ENCODE measurements at regions not wholly inside any gene's neighbourhood (a gene's known extent, or its start where the extent isn't known, plus 50 kb on each side); places are given as distances from the start of the nearest gene placed in this dataset.

DNA sequence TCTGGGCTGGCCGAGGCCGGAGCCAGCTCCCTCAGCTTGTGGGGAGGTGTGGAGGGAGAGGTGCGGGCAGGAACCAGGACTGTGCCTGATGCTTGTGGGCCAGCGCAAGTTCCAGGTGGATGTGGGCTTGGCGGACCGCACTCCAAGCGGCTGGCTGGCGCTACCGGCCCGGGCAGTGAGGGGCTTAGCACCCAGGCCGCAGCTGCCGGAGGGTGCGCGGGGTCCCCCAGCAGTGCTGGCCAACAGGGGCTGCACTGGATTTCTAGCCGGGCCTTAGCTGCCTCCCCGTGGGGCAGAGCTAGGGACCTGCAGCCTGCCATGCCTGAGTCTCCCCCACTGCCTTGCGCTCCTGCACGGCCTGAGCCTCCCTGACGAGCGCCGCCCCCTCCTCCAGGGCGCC is 242.8 kb downstream of the CCSER2 start:
- Mint-ChIP-seq H3K4me3 (no peak overlapping the region), H3K27me3 (ENCODE audit: insufficient read depth, low read depth, poor library complexity) (peaks cover 3% of the 10 kb centered on the region), H3K4me1 (peaks cover 17% of the 10 kb centered on the region), H3K9me3 (peaks cover 18% of the 10 kb centered on the region), H3K36me3 (ENCODE audit: low read depth) (peaks cover 12% of the 10 kb centered on the region), H3K27ac (no peak overlapping the region)
- no peaks in the 10 kb centered on the region for H3K36me3 ChIP-seq (ENCODE audit: insufficient read depth)
- DNase-seq (ENCODE audit: low spot score) (no peak), ATAC-seq (no peak)
- H4K20me1 ChIP-seq (replicated peaks; ENCODE audit: insufficient read depth): no peaks in the 10 kb centered on the region
- TF ChIP-seq, protein P1, sequence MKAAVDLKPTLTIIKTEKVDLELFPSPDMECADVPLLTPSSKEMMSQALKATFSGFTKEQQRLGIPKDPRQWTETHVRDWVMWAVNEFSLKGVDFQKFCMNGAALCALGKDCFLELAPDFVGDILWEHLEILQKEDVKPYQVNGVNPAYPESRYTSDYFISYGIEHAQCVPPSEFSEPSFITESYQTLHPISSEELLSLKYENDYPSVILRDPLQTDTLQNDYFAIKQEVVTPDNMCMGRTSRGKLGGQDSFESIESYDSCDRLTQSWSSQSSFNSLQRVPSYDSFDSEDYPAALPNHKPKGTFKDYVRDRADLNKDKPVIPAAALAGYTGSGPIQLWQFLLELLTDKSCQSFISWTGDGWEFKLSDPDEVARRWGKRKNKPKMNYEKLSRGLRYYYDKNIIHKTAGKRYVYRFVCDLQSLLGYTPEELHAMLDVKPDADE (IDR thresholded peaks at IDR 0.05): no peak
- TF ChIP-seq, protein P2, sequence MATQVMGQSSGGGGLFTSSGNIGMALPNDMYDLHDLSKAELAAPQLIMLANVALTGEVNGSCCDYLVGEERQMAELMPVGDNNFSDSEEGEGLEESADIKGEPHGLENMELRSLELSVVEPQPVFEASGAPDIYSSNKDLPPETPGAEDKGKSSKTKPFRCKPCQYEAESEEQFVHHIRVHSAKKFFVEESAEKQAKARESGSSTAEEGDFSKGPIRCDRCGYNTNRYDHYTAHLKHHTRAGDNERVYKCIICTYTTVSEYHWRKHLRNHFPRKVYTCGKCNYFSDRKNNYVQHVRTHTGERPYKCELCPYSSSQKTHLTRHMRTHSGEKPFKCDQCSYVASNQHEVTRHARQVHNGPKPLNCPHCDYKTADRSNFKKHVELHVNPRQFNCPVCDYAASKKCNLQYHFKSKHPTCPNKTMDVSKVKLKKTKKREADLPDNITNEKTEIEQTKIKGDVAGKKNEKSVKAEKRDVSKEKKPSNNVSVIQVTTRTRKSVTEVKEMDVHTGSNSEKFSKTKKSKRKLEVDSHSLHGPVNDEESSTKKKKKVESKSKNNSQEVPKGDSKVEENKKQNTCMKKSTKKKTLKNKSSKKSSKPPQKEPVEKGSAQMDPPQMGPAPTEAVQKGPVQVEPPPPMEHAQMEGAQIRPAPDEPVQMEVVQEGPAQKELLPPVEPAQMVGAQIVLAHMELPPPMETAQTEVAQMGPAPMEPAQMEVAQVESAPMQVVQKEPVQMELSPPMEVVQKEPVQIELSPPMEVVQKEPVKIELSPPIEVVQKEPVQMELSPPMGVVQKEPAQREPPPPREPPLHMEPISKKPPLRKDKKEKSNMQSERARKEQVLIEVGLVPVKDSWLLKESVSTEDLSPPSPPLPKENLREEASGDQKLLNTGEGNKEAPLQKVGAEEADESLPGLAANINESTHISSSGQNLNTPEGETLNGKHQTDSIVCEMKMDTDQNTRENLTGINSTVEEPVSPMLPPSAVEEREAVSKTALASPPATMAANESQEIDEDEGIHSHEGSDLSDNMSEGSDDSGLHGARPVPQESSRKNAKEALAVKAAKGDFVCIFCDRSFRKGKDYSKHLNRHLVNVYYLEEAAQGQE (IDR thresholded peaks at IDR 0.05; ENCODE audit: unreplicated experiment): no peak
- TF ChIP-seq POLR2AphosphoS5 (IDR thresholded peaks at IDR 0.05; ENCODE audit: low read depth) (no peak), CREB1 (CRISPR knock-in tag; IDR thresholded peaks at IDR 0.05; ENCODE audit: low read depth) (no peak), EZH2phosphoT487 (IDR thresholded peaks at IDR 0.05; ENCODE audit: unreplicated experiment) (no peak), NANOG (IDR thresholded peaks at IDR 0.05; ENCODE audit: borderline replicate concordance) (no peak), STAT1 (IDR thresholded peaks at IDR 0.05; ENCODE audit: unreplicated experiment) (no peak), JUNB (IDR thresholded peaks at IDR 0.05; ENCODE audit: unreplicated experiment) (no peak), EZH2 (IDR thresholded peaks at IDR 0.05; ENCODE audit: low read depth, unreplicated experiment) (no peak), ZNF114 (CRISPR knock-in tag; IDR thresholded peaks at IDR 0.05) (no peak), ZNF331 (CRISPR knock-in tag; IDR thresholded peaks at IDR 0.05; ENCODE audit: low read depth) (no peak)
- TF ChIP-seq, protein P3, sequence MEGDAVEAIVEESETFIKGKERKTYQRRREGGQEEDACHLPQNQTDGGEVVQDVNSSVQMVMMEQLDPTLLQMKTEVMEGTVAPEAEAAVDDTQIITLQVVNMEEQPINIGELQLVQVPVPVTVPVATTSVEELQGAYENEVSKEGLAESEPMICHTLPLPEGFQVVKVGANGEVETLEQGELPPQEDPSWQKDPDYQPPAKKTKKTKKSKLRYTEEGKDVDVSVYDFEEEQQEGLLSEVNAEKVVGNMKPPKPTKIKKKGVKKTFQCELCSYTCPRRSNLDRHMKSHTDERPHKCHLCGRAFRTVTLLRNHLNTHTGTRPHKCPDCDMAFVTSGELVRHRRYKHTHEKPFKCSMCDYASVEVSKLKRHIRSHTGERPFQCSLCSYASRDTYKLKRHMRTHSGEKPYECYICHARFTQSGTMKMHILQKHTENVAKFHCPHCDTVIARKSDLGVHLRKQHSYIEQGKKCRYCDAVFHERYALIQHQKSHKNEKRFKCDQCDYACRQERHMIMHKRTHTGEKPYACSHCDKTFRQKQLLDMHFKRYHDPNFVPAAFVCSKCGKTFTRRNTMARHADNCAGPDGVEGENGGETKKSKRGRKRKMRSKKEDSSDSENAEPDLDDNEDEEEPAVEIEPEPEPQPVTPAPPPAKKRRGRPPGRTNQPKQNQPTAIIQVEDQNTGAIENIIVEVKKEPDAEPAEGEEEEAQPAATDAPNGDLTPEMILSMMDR (conservative IDR thresholded peaks at IDR 0.05; ENCODE audit: low read depth in 2 of 2): no peak
- TF ChIP-seq, protein P4, sequence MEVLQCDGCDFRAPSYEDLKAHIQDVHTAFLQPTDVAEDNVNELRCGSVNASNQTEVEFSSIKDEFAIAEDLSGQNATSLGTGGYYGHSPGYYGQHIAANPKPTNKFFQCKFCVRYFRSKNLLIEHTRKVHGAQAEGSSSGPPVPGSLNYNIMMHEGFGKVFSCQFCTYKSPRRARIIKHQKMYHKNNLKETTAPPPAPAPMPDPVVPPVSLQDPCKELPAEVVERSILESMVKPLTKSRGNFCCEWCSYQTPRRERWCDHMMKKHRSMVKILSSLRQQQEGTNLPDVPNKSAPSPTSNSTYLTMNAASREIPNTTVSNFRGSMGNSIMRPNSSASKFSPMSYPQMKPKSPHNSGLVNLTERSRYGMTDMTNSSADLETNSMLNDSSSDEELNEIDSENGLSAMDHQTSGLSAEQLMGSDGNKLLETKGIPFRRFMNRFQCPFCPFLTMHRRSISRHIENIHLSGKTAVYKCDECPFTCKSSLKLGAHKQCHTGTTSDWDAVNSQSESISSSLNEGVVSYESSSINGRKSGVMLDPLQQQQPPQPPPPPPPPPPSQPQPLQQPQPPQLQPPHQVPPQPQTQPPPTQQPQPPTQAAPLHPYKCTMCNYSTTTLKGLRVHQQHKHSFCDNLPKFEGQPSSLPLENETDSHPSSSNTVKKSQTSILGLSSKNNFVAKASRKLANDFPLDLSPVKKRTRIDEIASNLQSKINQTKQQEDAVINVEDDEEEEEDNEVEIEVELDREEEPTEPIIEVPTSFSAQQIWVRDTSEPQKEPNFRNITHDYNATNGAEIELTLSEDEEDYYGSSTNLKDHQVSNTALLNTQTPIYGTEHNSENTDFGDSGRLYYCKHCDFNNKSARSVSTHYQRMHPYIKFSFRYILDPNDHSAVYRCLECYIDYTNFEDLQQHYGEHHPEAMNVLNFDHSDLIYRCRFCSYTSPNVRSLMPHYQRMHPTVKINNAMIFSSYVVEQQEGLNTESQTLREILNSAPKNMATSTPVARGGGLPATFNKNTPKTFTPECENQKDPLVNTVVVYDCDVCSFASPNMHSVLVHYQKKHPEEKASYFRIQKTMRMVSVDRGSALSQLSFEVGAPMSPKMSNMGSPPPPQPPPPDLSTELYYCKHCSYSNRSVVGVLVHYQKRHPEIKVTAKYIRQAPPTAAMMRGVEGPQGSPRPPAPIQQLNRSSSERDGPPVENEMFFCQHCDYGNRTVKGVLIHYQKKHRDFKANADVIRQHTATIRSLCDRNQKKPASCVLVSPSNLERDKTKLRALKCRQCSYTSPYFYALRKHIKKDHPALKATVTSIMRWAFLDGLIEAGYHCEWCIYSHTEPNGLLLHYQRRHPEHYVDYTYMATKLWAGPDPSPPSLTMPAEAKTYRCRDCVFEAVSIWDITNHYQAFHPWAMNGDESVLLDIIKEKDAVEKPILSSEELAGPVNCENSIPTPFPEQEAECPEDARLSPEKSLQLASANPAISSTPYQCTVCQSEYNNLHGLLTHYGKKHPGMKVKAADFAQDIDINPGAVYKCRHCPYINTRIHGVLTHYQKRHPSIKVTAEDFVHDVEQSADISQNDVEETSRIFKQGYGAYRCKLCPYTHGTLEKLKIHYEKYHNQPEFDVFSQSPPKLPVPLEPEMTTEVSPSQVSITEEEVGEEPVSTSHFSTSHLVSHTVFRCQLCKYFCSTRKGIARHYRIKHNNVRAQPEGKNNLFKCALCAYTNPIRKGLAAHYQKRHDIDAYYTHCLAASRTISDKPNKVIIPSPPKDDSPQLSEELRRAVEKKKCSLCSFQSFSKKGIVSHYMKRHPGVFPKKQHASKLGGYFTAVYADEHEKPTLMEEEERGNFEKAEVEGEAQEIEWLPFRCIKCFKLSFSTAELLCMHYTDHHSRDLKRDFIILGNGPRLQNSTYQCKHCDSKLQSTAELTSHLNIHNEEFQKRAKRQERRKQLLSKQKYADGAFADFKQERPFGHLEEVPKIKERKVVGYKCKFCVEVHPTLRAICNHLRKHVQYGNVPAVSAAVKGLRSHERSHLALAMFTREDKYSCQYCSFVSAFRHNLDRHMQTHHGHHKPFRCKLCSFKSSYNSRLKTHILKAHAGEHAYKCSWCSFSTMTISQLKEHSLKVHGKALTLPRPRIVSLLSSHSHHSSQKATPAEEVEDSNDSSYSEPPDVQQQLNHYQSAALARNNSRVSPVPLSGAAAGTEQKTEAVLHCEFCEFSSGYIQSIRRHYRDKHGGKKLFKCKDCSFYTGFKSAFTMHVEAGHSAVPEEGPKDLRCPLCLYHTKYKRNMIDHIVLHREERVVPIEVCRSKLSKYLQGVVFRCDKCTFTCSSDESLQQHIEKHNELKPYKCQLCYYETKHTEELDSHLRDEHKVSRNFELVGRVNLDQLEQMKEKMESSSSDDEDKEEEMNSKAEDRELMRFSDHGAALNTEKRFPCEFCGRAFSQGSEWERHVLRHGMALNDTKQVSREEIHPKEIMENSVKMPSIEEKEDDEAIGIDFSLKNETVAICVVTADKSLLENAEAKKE (CRISPR knock-in tag; IDR thresholded peaks at IDR 0.05): no peak
- H3K4me1 ChIP-seq (ENCODE audit: insufficient read depth): peaks cover 22% of the 10 kb centered on the region
- no peak overlapping the region for H2AFZ ChIP-seq
- no peaks in the 10 kb centered on the region for H3K79me2 ChIP-seq (replicated peaks; ENCODE audit: insufficient read depth)
- H3K4me2 ChIP-seq: no peak overlapping the region
- H3K9me2 ChIP-seq (ENCODE audit: insufficient read depth): peaks cover 2% of the 10 kb centered on the region; the same call in 1 of the 2 replicates
- no peaks in the 10 kb centered on the region; the same call in 1 of the 2 replicates for H3F3A ChIP-seq (replicated peaks; ENCODE audit: low read depth)
- no peaks in the 10 kb centered on the region for H3K27me3 ChIP-seq (ENCODE audit: insufficient read depth)
- no peak overlapping the region for H3K4me3 ChIP-seq
- H3K27ac ChIP-seq (ENCODE audit: low read depth): no peak overlapping the region

Data from GM23338 (cell line).